ENCODE measurements at regions not wholly inside any gene's neighbourhood (a gene's known extent, or its start where the extent isn't known, plus 50 kb on each side); places are given as distances from the start of the nearest gene placed in this dataset.

- no peak for DNase-seq
Measured at GRCh38 chr18:60664736-60665135, 292.2 kb upstream of the MC4R start.

DNA sequence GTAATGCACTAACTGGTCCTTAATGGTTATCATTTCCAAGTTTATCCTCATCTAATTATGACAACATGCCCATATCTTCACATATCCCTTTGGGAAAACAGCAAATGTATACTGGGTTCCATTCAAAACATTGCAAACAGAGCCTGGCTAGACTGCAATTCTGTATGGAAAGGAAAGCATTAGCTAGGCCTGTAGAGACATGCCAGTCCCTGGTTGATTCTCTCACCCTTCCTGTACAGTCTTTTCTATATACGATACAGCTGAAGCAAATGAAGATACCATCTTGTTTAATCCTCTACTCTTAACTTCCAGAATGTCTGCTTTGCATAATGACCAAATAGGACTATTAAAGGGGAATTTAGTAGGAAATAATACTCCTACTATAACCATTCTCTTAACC is 294.4 kb upstream of the MC4R start:
- no peak for DNase-seq

DNA sequence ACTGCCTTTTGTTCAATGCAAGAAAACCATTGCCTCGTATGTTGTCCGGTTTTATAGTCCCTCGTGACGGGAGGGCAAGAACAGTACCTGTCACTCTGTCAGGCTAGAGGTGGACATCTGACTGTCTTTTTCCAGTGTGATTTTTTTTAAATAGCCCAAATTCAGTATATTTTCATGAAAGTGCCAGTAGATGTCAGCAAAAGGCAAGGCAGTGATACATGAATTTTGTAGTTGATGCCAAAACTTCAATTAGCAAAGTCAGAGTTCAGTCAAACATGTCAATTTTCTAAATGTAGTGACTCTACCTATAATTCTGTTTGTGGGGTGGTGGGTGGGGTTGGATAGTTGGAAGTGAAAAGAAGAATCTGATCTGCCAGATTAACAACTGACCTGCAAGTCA is 296.0 kb upstream of the MC4R start:
- DNase-seq = peak; percentile 42

DNA sequence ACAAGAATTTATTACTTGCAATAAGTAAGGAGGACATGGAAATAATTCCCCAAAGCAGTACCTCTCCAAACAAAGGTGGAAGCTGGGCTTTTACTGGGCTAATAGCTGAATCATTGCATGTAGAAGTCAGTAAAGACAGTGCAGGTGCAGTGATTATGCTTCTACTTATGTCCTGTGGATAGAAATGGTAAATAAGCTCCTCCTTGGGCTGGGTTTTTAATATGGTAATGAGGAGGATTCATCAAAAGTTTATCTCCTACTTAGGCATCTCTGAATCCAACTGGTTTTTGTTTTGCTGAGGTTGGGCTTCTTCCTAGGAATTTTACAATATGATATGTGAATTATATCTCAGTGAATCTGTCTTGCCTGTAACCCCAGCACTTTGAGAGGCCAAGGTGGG is 297.4 kb upstream of the MC4R start:
- no peak for DNase-seq

GRCh38 chr18:60671021-60671420 is 298.4 kb upstream of the MC4R start:
- no peak for DNase-seq

- no peak for DNase-seq
Measured at GRCh38 chr18:60675126-60675525, 302.6 kb upstream of the MC4R start.

- DNase-seq = peak; percentile 95
Measured at GRCh38 chr18:60675801-60676200, 303.2 kb upstream of the MC4R start.

GRCh38 chr18:60676815-60677214 is 304.2 kb upstream of the MC4R start:
- no peak for DNase-seq

DNA sequence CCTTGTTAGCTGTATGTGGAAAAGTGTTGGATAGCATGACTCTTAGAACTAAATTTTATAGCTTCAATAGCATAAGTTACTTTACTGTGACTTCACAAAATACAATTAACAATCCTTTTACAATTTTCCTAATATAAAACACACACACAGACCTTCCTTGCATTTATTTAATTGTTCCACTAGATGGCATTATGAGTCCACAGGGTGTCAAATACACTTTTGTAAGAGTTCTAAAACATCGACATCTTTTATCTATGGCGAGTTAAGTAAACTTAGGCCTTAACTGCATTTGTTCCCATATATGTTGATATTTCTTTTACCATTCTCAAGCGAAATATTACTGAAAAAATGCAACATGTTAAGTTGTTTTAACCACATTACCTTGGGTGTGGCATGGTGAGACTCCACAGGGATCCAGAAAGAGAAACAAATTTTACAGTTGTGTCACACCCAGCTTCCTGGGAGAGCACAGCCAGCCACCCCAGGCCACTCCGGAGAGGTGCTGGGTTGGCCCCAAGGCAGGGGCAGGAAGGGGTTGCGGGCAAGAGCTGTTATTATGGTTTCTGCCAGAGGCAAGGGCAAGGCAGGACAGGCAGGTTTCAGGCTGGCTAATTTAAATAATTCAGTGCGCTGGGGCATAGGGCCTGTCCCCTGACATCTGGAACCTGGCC is 312.4 kb upstream of the MC4R start:
- DNase-seq = peak; percentile 58

GRCh38 chr18:60686142-60686541 is 313.6 kb upstream of the MC4R start:
- no peak for DNase-seq

- DNase-seq = no peak
Measured at GRCh38 chr18:60691061-60691460, 318.5 kb upstream of the MC4R start.

DNA sequence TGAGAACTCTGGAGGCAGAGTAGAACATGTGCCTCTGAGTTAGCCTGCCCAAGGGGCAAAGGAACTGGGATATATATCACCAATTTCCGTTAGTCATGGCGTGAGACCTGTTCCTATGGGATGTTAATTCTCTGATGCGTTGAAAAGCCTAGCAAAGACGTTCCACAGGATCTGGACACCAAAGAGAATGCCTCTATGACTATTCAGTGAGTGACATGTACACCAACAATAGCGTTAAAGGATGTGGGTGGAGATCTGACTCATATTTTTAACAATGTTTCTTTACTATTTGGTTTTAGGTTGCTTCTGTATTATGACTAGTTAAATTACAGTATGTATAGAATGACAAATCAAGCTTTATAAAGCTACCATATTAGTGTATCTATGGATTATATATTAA is 320.9 kb upstream of the MC4R start:
- no peak for DNase-seq

GRCh38 chr18:60698901-60699300 is 326.3 kb upstream of the MC4R start:
- peak; percentile 99 for DNase-seq

GRCh38 chr18:60722742-60723141 is 350.2 kb upstream of the MC4R start:
- no peak for DNase-seq

GRCh38 chr18:60732143-60732542 is 359.6 kb upstream of the MC4R start:
- no peak for DNase-seq

DNA sequence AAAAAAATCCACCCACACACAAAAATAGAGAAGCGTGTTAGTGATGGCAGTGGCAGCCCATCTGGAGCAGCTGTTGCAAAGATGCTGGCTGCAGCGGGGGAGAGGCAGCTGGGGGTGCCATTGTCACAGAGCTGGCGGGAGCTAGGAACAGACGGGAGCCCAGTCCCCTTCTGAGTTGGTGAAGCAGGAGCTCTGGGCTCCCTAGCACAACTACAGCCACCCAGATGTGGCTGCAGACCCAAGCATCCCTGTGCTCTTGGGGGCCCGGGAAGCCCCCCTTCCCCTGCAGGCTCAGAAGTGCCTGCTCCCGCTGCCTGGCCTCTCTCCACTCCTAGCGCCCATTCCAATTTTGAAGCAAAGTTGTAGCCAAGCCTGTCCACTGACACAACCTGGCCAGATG is 366.6 kb upstream of the MC4R start:
- no peak for DNase-seq

DNA sequence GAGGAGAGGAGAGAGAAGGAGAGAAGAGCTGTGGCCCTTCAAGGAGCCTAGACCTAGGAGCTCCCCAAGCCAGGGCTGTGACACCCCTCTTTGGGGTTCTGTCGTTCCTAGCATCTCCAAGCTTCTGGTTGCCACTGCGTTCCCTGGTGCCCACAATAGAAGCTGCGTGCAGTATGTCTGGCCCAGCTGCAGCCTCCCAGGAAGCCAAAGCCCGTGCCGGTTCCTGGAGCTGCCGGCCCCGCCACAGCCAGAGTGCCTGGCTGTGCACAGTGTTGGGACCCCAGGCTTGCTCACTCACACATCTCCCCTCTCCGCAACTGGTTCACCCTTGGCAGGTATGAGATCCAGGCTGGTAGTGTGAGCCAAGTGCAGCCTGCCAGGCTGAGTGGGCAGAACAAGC is 367.7 kb upstream of the MC4R start:
- no peak for DNase-seq

GRCh38 chr18:60746491-60746890 is 373.9 kb upstream of the MC4R start:
- no peak for DNase-seq

GRCh38 chr18:60746919-60747318 is 374.3 kb upstream of the MC4R start:
- DNase-seq = no peak

- DNase-seq = no peak
Measured at GRCh38 chr18:60753753-60754152, 381.2 kb upstream of the MC4R start.

DNA sequence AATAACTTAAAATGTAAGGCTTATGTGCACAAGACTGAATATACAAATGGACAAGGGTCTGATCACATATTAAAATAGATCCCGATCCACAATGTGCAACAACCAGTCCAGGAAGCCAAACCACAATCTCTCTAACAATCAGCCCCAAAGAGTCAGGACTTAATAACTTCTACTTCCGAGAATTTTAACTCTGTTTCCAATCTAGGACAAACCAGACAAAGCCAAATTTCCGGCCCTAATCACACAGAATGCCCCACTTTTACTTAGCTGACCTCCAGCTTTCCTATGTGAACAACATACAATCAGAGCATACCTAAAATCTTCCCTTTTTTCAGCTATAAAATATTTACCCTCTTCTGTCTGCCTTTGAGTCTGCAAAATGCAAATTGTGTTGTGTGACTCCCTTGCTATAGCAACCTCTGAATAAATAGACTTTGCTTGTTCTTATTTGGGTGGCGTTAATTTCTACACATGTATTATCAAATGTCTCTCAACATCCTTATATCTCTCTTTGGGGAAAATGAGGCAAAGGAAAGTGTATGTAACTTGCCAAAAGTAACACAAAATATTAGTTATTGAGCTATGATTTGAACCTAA is 381.9 kb upstream of the MC4R start:
- no peak for DNase-seq

DNA sequence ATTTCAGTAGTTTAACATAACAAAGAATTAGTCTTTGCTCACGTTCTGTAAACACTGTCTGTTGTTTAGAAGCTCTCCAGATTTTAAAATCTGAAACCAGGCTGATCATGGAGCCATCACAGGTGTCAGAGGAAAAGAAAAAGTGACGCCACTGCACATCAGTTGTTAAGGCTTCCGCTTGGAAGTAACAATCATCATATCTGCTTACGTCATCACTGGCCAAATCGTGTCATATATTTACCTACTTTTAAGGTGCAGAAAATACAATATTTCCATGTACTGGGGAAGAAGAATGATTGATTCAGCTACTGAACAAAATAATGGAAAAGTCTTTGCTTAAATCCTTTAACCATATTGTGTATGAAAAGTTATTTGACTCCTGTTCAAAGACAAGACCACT is 382.6 kb upstream of the MC4R start:
- DNase-seq = no peak

DNA sequence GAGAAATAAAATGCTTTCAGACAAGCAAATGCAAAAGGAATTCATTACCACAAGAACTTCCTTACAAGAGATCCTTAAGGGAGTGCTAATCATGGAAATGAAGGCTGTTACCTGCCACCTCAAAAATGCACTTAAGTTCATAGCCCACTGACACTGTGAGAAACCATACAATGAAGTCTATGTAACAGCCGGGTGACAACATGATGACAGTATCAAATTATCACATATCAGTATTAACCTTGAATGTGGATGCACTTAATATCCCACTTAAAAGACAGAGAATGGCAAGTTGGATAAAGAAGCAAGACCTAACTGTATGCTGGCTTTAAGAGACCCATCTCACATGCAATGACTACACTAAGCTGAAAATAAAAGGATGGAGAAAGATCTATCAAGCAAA is 403.4 kb upstream of the MC4R start:
- no peak for DNase-seq

GRCh38 chr18:60784161-60784560 is 411.6 kb upstream of the MC4R start:
- no peak for DNase-seq

DNA sequence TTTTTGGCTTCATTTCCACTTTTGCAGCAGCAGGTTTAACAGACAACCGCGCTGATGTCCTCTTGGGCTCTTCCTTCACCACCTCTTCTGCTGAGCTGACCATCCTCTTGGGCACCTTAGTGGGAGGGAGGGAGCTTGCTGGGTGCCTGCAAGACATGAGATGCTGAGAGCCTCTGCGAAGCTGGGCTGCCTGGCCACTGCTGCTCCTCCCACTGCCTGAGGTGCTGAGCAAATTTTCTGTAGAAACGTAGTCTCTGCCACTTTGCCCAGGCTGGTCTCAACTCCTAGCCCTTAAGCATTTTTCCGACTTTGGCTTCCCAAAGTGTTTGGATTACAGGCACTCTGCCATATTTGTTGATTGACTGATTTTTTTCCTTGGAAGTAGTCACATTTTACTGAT is 422.2 kb upstream of the MC4R start:
- DNase-seq = no peak

Data from COR-L47 (cell line).